HG03108 (cell line): ENCODE measurements at regions not wholly inside any gene's neighbourhood (a gene's known extent, or its start where the extent isn't known, plus 50 kb on each side); places are given as distances from the start of the nearest gene placed in this dataset.
"Not testable (repeated sequence)": the region's sequence is repeated elsewhere in the genome, so short reads cannot be mapped to it uniquely, and the experiment has no call there.

Experiments used
- ATAC-seq: cut with Tn5 transposase; IDR thresholded peaks from one replicate; pipeline ENCODE4 v1.9.1; 2021; ENCODE audit warnings: moderate library complexity; ENCODE audit not compliant: unreplicated experiment

DNA sequence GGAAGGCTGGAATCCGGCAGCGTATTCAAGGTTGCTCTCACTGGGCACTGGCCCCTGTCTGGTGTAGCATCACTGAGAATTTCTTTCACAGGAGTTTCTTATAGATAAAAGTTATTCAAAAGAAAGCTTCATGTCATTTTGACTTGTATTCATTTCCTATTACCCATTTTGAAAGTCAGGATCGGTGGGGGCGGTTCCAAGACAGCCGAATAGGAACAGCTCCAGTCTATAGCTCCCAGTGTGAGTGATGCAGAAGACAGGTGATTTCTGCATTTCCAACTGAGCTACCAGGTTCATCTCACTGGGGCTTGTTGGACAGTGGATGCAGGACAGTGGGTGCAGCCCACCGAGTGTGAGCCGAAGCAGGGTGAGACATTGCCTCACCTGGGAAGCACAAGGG is 51.5 kb upstream of the CDC42EP3 start:
- not testable (repeated sequence) for ATAC-seq

- ATAC-seq, result no peak
Observed at GRCh38 chr2:37730037-37730818, 58.8 kb upstream of the CDC42EP3 start.

DNA sequence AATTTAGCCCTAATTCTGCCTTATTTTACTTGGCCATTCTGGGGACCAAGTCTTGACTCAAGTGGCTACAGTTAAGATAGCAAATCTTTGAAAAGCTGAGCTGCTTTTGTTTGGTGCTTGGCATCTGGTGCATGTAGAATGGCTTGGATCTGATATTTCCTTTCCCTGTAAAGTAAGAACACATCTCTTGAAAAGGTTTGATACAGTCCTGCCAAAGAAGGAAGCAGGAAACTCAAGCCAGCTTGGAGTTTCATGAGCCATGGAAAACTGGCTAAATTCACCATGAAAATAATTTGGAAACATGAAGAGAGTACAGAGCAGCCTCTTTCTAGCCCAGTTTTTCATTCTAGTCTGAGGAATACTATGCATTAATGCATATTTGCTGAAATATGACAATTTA is 61.0 kb upstream of the CDC42EP3 start:
- not testable (repeated sequence) for ATAC-seq

DNA sequence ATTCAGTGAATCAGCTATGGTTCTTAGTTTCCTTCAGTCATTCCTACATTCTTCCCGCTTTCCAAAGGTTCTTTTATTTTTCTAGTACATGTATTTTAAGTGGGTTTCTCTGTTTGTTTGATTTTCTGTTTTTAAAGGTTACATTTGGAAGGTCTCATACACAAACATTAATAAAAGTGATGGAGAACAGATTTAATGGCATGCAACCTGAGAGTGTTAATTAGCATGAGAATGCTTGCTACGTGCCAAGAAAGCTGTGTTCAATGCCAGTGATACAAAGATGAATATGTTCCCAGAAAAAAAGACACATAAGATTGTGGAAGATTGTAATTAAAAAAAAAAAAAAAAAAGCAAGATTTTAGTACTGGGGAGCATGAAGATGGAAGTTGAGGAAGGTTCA is 61.8 kb upstream of the CDC42EP3 start:
- no peak for ATAC-seq

DNA sequence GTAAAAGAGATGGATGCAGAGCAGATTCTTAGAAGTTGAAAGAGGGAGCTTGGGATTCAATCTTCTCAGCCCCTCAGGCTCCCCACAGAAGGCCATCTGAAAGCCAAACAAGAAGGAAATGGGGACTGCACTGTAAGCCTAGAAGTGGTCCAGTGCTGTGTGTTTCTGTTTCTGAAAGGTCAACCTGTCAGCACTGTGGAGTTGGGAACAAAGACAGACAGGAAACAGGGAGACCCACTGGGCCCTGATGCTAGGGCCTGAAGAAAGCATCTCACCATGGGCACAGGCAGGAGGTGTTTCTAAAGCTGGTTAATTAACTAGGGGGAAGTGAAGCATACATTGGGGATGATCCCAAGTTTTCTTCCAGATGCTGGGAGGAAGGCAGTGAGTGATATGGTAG is 62.5 kb upstream of the CDC42EP3 start:
- ATAC-seq, result not testable (repeated sequence)

DNA sequence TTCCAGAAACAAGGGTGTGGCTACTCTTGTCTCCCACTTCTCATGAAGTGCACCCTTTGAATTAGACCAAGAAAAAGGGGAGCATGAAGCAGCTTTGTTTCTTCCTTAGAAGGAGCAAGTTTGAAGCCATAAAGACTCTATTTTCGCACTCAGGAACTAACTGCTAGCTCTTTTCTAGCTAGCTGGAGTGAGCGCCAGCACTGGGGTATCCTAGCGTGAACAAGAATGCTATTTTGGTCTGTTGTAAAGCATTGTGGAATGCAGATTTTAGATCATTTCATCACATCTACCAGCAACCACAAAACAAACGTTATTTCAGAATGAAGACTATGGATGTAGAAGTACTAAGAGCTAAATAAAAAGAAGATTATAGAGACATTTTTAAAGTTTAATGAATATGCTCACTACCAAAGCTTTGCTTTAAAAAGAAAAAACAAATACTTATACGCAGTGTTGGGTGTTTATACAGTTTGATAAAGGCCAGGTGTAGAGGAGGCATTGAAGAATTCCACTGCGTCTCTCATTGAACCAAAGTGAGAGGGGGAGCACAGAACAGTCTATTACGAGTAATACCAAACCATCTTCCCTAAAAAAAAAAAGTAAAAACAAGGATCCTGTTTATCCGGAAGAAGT is 63.6 kb upstream of the CDC42EP3 start:
- ATAC-seq, result not testable (repeated sequence)

DNA sequence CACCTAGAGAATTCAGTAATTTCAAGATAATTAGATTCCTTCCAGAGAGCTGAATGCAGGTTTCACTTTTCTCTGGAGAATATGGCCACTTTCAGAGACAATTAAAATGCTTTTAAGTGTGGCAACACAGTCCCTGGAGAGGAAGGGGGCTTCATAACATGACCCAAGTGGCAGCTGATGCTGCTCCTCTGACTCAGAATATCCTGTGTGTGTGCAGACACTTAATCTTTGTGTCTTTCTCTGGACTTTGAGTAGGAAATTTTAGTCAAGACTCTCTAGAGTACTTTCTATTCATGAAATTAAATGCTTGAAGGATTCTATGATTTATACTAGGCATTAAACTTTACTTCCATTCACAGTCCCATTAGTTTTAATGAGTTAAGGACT is 64.1 kb upstream of the CDC42EP3 start:
- not testable (repeated sequence) for ATAC-seq

GRCh38 chr2:37737507-37737906 is 66.1 kb upstream of the CDC42EP3 start:
- no peak for ATAC-seq

DNA sequence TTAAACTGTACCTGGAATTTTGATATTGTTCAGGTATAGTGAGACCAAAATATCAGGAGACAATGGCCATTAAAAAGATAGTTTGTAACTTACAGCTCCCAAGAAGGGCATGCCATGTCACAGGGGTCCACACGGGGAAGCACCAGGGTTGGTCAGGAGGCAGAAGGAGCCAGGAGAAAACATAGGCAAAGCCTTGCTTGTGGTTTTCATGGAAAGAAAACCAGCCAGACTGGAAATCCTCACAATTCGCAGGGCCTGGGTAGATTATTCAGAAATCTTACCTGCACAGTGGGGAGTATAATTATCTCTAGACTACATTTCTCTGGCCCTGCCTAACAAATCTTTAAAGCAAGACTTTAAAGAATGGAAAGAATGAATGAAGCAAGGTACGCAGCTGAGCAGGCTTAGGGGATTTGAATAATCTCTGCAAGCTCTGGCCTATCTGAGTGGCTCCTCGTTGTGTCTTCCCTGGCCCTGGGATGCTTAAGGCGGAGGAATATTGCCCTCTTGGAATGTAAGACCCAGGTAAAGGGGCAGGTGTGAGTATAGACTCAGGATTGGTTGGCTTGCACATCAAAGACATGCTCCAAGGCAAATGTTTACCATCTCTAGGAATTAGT is 66.9 kb upstream of the CDC42EP3 start:
- ATAC-seq, result no peak

DNA sequence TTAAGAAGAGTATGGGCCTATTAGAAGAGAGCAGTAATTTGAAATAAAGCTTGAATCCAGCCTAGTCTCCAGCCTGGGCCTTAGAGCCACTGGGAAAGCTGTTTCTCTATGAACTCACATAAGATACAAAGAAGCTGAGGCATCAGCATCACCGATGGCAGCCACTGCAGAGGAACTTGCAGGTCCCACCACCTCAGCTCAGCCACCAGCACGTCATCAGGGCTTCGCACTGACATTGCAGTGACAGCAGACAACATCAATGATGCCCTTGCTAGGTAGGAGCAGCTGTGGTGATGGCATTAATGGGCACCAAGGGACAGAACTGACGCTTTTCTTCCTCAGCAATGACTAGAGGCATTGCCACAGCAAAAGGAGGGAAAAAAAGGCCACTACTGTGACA is 67.7 kb upstream of the CDC42EP3 start:
- ATAC-seq, result no peak

GRCh38 chr2:37740164-37740739 is 68.8 kb upstream of the CDC42EP3 start:
- no peak for ATAC-seq

DNA sequence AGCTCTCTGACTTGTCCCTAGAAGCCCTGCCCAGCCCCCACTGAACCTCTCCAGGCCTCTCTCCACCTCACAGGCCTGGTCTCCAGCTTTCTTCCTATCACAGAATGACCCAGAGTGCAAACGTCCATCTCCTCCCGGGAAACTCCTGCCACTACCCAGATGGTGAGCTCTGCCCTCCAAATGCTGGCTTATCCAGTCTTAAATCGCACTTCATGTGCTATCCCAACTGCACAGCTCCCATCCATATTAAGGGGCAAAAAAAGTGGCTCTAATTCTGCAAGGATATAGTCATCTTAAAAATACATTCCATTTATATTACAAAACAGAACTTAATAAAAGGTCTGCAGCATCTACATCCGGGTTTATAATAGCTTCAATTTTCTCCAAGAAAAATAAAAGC is 70.8 kb upstream of the CDC42EP3 start:
- ATAC-seq, result no peak

DNA sequence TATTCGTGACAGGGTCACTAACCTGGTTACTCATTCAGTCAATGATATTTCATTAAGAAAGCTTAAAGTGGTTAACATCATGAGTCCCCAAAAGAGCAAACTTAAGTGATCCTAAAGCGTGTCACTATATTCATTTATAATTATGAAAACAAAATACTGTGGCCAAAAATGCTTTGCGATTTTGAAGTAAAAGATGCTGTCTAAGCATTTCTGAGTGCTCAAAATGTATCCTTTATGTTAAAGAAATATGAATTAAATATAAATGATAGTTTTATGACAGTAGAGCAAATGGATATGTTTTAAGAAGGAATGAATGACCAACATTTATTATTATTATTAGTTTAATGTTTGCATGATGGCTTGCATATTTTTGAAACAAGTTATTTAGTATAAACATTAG is 72.6 kb upstream of the CDC42EP3 start:
- ATAC-seq, result no peak

- ATAC-seq, result not testable (repeated sequence)
Observed at GRCh38 chr2:37744961-37745360, 73.5 kb upstream of the CDC42EP3 start.

GRCh38 chr2:37746011-37746410 is 74.6 kb upstream of the CDC42EP3 start:
- not testable (repeated sequence) for ATAC-seq

DNA sequence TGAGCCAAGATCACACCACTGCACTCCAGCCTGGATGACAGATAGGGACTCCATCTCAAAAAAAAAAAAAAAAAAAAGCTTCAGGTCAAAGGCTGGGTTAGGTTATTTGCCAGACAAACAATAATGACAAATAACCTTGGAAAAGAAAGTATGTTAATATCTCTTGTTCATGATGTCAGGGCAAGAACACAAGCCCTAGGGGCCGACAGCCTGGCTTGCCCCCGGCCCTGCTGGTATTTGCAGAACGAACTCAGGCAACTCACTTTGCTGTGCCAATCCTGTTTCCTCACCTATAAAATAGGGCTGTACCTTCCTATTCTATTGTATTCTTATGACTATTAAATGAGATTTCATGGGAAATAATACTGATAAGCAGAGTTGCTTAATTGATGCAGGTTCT is 75.4 kb upstream of the CDC42EP3 start:
- no peak for ATAC-seq

- no peak for ATAC-seq
Observed at GRCh38 chr2:37748541-37748940, 77.1 kb upstream of the CDC42EP3 start.

- not testable (repeated sequence) for ATAC-seq
Observed at GRCh38 chr2:37750286-37750685, 78.8 kb upstream of the CDC42EP3 start.

DNA sequence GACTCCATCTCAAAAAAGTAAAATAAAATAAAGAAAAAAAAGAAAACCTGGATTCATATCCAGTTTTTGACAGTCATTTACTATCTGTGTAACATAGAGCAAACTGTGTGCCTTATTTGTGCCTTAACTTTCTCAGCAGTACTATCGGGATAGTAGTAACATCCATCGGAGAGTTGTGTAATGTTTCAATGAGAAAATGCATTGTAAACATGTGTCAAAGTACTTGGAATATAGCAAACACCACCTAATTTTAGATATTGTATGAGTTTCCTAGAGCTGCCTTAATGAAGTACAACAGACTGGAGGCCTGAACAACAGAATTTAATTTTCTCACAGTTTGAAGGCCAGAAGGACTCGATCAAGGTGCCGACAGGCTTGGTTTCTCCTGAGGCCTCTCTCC is 81.3 kb upstream of the CDC42EP3 start:
- ATAC-seq, result no peak

DNA sequence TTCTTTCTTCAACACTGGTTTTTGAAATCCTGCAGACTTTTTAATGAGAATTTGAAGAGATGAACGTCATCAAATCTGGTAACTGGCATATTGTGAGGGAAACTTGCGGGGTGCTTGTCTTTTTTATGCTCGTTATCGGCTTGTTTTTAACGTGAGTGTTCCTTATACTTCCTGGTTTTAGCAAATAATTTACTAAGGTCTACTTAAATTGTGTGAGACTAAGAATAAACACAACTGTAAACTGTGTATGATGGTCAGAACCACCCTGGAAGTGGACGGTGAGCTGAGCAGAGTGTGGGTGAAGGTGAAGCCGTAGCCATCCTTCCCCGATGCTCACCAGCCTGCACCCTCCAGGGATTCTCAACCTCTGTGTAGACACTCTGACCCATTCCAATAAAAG is 82.3 kb upstream of the CDC42EP3 start:
- no peak for ATAC-seq

DNA sequence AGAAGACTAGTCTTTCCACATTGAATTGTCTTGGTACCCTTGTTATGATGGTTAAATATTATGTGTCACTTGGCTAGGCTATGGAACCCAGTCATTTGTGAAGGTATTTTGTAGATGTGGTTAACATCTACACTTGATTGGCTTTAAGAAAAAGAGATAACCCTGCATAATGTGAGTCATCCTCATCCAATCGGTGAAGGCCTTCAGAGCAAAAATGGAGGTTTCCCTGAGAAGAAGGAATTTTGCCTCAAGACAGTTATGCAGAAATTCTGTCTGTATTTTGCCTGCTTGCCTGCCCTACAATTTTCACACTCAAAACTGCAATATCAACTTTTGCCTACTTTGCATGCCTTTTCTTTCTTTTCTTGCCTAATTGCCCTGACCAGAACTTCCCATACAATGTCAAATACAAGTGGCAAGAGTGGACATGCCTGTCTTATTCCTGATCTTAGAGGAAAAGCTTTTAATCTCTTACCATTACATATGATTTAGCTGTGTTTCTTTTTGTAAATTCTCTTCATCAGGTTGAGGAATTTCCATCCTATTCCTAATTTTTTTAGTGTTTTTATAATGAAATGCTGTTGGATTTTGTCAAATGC is 84.6 kb upstream of the CDC42EP3 start:
- ATAC-seq, result not testable (repeated sequence)
